ENCODE measurements at regions not wholly inside any gene's neighbourhood (a gene's known extent, or its start where the extent isn't known, plus 50 kb on each side); places are given as distances from the start of the nearest gene placed in this dataset.
"Not testable (repeated sequence)": the region's sequence is repeated elsewhere in the genome, so short reads cannot be mapped to it uniquely, and the experiment has no call there.

DNA sequence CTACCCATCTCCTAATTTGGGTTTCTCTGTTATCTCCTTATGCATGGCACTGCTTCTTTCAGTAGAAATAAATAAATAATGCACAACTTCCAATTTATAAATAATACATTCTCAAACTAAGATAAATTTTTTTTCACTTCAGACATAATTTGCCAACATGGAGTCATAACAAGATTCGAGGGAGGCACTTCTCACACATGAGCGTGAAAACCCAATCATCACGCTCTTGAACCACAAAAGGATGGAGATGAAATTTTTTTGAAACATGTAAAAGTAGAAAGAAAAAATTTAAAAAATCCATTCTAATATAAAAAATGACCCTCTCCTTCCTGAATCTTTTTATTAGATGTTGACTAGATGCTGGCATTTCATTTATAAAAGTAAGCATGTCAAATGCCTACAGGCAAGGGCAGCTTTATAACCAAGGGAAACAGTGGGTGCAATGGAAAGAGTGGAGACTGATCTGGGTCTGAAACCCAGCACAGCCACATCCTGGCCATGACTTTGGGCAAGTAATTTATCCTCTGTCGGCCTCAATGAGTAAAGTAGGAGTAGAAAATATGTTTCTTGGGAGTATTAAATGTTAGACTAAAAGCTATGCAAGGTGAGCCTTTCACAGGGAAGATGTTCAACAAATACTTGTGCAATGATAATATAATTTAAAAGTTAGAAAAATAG, 185.0 kb downstream of the STK31 start:
- TF ChIP-seq CTCF (IDR thresholded peaks at IDR 0.05; ENCODE audit: extremely low read depth, missing control alignments), result no peak
- no peak for DNase-seq (ENCODE audit: low spot score)

DNA sequence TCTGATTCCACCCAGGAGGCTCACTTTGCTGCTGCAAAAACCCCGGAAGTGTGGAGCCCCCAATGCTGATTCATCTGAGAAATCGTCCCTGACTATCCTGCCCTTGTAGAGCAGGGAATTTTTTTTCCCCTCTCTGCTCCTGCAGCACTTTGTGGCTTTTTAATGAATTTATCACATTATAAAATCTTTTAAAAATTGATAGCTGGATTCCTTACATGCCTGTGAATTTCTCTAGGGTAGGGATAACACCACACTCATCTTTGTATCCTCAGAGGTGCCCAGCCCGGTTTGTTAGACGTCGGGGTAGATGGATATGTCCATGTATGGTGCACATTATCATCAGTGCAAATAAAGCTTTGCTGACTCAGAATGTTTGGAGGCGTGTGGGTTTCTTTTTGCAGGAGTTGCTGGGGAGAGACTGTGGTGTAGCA, 185.7 kb downstream of the STK31 start:
- no peak for TF ChIP-seq CTCF (IDR thresholded peaks at IDR 0.05; ENCODE audit: extremely low read depth, missing control alignments)
- no peak for DNase-seq (ENCODE audit: low spot score)

DNA sequence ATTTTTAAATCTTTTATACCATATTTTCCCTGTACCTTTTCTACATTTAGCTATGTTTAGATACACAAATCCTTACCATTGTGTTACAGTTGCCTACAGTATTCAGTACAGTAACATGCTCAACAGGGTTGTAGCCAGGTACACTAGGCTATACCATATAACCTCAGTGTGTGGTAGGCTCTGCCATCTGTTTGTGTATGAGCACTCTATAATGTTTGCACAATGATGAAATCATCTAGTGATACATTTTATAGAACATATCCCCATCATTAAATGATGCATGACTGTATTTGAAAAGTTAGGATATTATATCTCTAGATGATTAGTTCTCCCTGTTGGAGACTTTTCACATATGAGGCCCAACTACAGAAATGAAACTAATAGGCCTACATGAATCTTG, 188.6 kb downstream of the STK31 start:
- TF ChIP-seq CTCF (IDR thresholded peaks at IDR 0.05; ENCODE audit: extremely low read depth, missing control alignments), result no peak
- no peak for DNase-seq (ENCODE audit: low spot score)

- DNase-seq (ENCODE audit: low spot score), result not testable (repeated sequence)
These were observed 194.9 kb downstream of the STK31 start for GRCh38 chr7:23904901-23905300.

- DNase-seq (ENCODE audit: low spot score), result no peak
- no peak for TF ChIP-seq CTCF (IDR thresholded peaks at IDR 0.05; ENCODE audit: extremely low read depth, missing control alignments)
These were observed 197.0 kb downstream of the STK31 start for GRCh38 chr7:23907012-23907411.

- no peak for TF ChIP-seq CTCF (IDR thresholded peaks at IDR 0.05; ENCODE audit: extremely low read depth, missing control alignments)
- no peak for DNase-seq (ENCODE audit: low spot score)
These were observed 199.4 kb downstream of the STK31 start for GRCh38 chr7:23909426-23909825.

GRCh38 chr7:23912065-23912464, 202.0 kb downstream of the STK31 start:
- no peak for TF ChIP-seq CTCF (IDR thresholded peaks at IDR 0.05; ENCODE audit: extremely low read depth, missing control alignments)
- no peak for DNase-seq (ENCODE audit: low spot score)

DNA sequence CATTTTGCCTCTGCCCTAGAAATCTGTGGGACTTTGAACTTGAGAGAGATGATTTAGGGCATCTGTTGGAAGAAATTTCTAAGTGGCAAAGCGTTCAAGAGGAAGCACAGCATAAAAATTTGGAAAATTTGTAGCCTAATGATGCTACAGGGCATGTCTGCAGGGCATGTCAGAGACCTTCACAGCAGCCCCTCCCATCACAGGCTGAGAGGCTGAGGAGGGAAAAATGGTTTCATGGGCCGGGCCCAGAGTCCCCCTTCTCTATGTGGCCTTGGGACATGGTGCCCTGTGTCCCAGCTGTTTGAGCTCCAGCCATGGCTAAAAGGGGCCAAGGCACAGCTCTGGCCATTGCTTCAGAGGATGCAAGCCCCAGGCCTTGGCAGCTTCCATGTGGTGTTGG, 203.0 kb downstream of the STK31 start:
- no peak for DNase-seq (ENCODE audit: low spot score)
- TF ChIP-seq CTCF (IDR thresholded peaks at IDR 0.05; ENCODE audit: extremely low read depth, missing control alignments), result no peak

Measured in GM20000 (cell line).